ENCODE measurements at regions not wholly inside any gene's neighbourhood (a gene's known extent, or its start where the extent isn't known, plus 50 kb on each side); places are given as distances from the start of the nearest gene placed in this dataset.

GRCh38 chr14:89085737-89086382, 261.4 kb downstream of the TTC8 start:
- 67% methylated on average over 9 of the region's 9 CpGs for WGBS
- no peak for DNase-seq (ENCODE audit: low spot score in 2 of 2)
- Histone ChIP-seq H3K4me1 (no peaks in the 10 kb centered on the region), H3K9me3 (no peaks in the 10 kb centered on the region), H3K4me3 (no peak overlapping the region), H3K36me3 (no peaks in the 10 kb centered on the region), H3K27ac (no peak overlapping the region), H3K27me3 (no peaks in the 10 kb centered on the region)
- TF ChIP-seq CTCF (IDR thresholded peaks at IDR 0.05) (no peak), POLR2AphosphoS5 (IDR thresholded peaks at IDR 0.05) (no peak), POLR2A (IDR thresholded peaks at IDR 0.05) (no peak), EP300 (IDR thresholded peaks at IDR 0.05) (no peak)

- no peaks in the 10 kb centered on the region for H3K27me3 ChIP-seq
- WGBS: 73% methylated on average over 3 of the region's 3 CpGs
- H3K4me1 ChIP-seq: no peaks in the 10 kb centered on the region
- no peak for TF ChIP-seq POLR2A (IDR thresholded peaks at IDR 0.05)
- no peak for TF ChIP-seq CTCF (IDR thresholded peaks at IDR 0.05)
- TF ChIP-seq EP300 (IDR thresholded peaks at IDR 0.05): no peak
- no peak for TF ChIP-seq POLR2AphosphoS5 (IDR thresholded peaks at IDR 0.05)
- no peaks in the 10 kb centered on the region for H3K36me3 ChIP-seq
- DNase-seq (ENCODE audit: low spot score in 2 of 2): no peak
- H3K9me3 ChIP-seq: no peaks in the 10 kb centered on the region
- H3K27ac ChIP-seq: no peak overlapping the region
- no peak overlapping the region for H3K4me3 ChIP-seq
Measured at GRCh38 chr14:89088530-89088929, 264.1 kb downstream of the TTC8 start.

GRCh38 chr14:89089330-89089729, 264.9 kb downstream of the TTC8 start:
- H3K4me3 ChIP-seq: no peak overlapping the region
- no peaks in the 10 kb centered on the region for H3K9me3 ChIP-seq
- no peak overlapping the region for H3K27ac ChIP-seq
- H3K4me1 ChIP-seq: no peaks in the 10 kb centered on the region
- H3K27me3 ChIP-seq: no peaks in the 10 kb centered on the region
- DNase-seq (ENCODE audit: low spot score in 2 of 2): no peak
- no peaks in the 10 kb centered on the region for H3K36me3 ChIP-seq
- 75% methylated on average over 1 of the region's 1 CpG for WGBS
- TF ChIP-seq POLR2A (IDR thresholded peaks at IDR 0.05): no peak
- TF ChIP-seq EP300 (IDR thresholded peaks at IDR 0.05): no peak
- TF ChIP-seq CTCF (IDR thresholded peaks at IDR 0.05): no peak
- TF ChIP-seq POLR2AphosphoS5 (IDR thresholded peaks at IDR 0.05): no peak

GRCh38 chr14:89091781-89092180, 267.3 kb downstream of the TTC8 start:
- Histone ChIP-seq H3K9me3 (no peaks in the 10 kb centered on the region), H3K27ac (no peak overlapping the region), H3K4me3 (no peak overlapping the region), H3K36me3 (no peaks in the 10 kb centered on the region), H3K4me1 (no peaks in the 10 kb centered on the region), H3K27me3 (no peaks in the 10 kb centered on the region)
- WGBS: 100% methylated on average over 1 of the region's 1 CpG
- DNase-seq (ENCODE audit: low spot score in 2 of 2): no peak
- TF ChIP-seq POLR2AphosphoS5 (IDR thresholded peaks at IDR 0.05) (no peak), POLR2A (IDR thresholded peaks at IDR 0.05) (no peak)

GRCh38 chr14:89093083-89093730, 268.8 kb downstream of the TTC8 start:
- no peak for TF ChIP-seq EP300 (IDR thresholded peaks at IDR 0.05)
- no peak for TF ChIP-seq POLR2A (IDR thresholded peaks at IDR 0.05)
- no peak for TF ChIP-seq POLR2AphosphoS5 (IDR thresholded peaks at IDR 0.05)
- WGBS: 55% methylated on average over 3 of the region's 3 CpGs
- no peaks in the 10 kb centered on the region for H3K9me3 ChIP-seq
- no peaks in the 10 kb centered on the region for H3K27me3 ChIP-seq
- no peak for DNase-seq (ENCODE audit: low spot score in 2 of 2)
- H3K4me3 ChIP-seq: no peak overlapping the region
- no peaks in the 10 kb centered on the region for H3K36me3 ChIP-seq
- H3K27ac ChIP-seq: no peak overlapping the region
- H3K4me1 ChIP-seq: no peaks in the 10 kb centered on the region

GRCh38 chr14:89095036-89095435, 270.6 kb downstream of the TTC8 start:
- no peaks in the 10 kb centered on the region for H3K36me3 ChIP-seq
- WGBS: no CpG with 5 or more reads among the region's 1 CpG
- no peaks in the 10 kb centered on the region for H3K4me1 ChIP-seq
- H3K27me3 ChIP-seq: no peaks in the 10 kb centered on the region
- H3K4me3 ChIP-seq: no peak overlapping the region
- no peaks in the 10 kb centered on the region for H3K9me3 ChIP-seq
- H3K27ac ChIP-seq: no peak overlapping the region
- no peak for TF ChIP-seq POLR2A (IDR thresholded peaks at IDR 0.05)
- TF ChIP-seq POLR2AphosphoS5 (IDR thresholded peaks at IDR 0.05): no peak
- TF ChIP-seq EP300 (IDR thresholded peaks at IDR 0.05): no peak
- no peak for TF ChIP-seq CTCF (IDR thresholded peaks at IDR 0.05)
- no peak for DNase-seq (ENCODE audit: low spot score in 2 of 2)

Measured in suprapubic skin (tissue), 4 donors.